ENCODE measurements at regions not wholly inside any gene's neighbourhood (a gene's known extent, or its start where the extent isn't known, plus 50 kb on each side); places are given as distances from the start of the nearest gene placed in this dataset.
"Not testable (repeated sequence)": the region's sequence is repeated elsewhere in the genome, so short reads cannot be mapped to it uniquely, and the experiment has no call there.

DNA sequence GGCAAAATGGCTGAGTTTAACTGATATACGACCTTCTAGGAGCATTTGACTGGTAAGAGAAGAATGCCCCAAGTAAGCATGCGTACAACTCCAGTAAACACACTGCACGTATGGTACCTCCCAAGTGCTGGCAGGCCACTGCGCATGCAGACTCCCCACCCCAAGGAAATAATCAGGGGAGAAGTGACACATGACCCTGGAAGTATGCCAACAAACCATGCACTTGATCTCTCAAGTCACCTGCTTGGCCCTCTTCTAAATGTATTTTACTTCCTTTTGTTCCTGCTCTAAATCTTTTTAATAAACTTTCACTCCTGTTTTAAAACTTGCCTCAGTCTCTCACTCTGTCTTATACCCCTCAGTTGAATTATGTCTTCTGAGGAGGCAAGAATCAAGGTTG lies 129.8 kb upstream of the COL5A2 start:
- no peak for DNase-seq

GRCh38 chr2:189312211-189312610 lies 129.1 kb upstream of the WDR75 start:
- DNase-seq: no peak

DNA sequence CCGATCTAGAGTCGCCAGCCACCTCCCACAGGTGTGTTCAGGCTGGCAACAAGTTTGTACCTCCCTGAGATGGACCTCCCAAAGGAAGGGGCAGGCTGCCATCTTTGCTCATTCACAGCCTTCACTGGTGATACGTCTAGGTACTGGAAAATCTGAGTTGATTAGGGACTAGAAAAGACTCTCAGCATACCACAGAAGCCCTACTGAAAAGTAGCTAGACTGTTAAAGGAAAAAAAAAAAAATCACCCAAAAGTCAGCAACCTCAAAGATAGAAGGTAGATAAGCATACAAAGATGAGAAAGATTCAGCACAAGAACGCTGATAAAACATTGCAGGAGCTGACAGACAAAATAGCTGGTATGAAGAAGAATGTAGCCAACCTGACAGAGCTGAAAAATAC lies 128.6 kb upstream of the WDR75 start:
- no peak for DNase-seq

- DNase-seq: no peak
These were observed 122.5 kb upstream of the WDR75 start for GRCh38 chr2:189318761-189319160.

DNA sequence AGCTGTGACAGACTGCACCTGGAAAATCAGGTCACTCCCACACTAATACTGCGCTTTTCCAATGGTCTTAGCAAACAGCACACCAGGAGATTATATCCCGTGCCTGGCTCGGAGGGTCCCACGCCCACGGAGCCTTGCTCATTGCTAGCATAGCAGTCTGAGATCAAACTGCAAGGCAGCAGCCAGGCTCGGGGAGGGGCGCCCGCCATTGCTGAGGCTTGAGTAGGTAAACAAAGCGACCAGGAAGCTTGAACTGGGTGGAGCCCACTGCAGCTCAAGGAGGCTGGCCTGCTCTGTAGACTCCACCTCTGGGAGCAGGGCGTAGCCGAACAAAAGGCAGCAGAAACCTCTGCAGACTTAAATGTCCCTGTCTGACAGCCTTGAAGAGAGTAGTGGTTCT lies 121.8 kb upstream of the WDR75 start:
- not testable (repeated sequence) for DNase-seq

DNA sequence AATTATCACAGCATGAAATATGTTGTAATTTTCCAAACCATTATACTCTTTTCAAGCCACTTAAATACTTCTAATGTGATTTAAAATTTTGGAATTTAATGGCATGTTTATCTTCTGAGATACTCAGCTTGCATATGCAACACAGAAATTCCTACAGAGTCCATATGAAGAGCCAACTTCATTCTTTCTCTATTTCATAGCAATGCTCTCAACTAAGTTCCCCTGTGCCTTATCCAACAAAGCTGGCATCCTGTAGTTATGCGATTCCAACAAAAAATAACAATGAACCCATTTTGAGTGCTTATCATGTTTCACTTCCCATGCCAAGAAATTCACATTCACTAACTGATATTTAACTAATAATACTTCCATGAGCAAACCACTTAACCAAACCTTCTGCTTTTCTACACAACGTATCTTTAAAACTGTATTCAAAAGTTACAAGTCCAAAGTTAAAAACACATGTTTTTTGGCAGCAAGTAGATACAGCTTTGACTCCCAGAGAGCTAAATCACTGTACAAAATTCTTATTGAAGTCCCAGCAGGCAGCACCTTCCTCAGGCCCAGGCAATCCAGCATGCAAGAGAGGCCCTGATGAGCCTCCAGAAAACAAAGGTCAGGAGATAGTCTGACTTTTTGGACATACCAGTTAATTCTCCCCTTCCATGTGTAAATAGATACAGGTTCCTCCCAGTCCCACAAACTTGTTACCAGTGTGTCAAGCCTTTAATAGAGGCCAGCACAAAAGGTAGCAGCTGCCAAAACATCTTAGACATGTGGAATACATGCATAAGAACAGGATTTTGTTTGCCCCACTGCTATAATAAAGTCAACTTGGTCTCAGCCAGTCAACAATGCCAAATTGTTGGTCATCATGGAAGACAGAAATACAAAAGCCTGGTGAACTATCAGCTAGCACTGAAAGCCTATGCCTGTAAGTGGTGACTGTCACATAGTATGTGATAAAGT lies 113.1 kb upstream of the WDR75 start:
- peak; percentile 93 for DNase-seq

DNA sequence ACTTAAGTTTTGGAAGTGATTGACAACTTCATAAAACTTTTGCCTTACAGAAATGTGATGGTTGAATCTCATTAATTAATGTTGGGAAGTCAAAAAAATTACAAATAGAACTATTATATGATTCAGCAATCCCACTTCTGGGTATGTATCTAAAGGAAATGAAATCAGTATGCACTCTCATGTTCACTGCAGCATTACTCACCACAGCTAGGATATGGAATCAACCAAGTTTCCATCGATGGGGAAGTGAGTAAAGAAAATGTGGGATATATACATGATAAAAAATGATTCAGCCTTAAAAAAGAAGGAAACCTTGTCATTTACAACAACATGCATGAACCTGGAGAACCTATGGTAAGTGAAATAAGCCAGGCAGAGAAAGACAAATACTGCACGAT lies 112.4 kb upstream of the WDR75 start:
- peak; percentile 42 for DNase-seq

- no peak for DNase-seq
These were observed 104.8 kb upstream of the WDR75 start for GRCh38 chr2:189336276-189336975.

DNA sequence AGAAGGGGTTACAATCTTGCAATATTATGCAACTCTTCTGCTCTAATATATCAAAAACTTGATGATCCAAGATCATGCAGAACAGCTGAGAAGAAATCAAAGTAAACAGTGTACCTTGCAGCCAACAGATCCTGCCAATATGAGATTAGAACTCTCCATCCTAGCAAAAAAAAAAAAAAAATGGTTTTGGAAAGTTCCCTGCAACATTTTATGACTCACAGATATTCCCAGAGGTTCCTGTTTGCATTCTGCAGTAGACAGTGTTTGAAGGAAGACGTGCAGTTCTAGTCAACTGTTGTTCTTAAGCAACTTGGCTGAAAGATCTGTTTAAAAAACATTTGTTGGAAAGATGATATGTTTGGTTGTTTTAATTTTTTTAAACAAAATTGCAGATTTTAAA lies 103.6 kb upstream of the WDR75 start:
- peak; percentile 94 for DNase-seq

DNA sequence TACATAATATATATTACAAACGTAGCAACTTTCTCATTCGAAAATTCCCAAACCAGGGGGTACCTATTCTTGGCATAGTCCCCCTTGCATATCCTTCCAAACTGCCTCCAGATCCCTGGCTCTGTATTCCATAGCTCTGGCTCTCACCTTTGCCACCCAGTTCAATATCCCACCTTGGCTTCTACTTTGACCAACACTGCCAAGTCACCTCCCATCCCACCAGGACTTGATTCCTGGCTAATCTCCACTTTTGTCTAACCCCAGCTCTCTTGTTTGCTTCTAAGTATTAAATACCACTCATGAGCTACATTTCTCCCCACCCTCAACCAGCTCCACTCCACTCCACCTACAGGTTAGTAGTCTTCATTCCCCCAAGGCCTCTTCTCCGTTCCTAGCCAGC lies 103.2 kb upstream of the WDR75 start:
- peak; percentile 62 for DNase-seq

- no peak for DNase-seq
These were observed 100.2 kb upstream of the WDR75 start for GRCh38 chr2:189341077-189341476.

DNA sequence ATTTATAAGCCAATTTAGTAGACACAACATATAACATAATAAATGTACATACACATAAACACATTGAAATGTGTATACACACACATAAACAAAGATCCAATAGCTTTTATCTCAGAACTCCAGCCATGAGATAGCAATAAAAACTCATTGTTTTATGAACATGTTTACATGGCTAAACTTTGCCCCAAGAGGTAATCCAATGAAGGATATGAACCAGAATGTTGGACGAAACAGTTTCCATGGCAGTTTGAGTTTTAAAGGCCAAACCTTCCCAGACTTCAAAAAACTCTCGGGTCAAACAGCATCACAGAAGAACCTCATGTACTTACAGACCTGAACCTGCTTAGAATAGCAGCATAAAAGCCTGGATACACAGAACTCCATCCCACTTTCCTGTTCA lies 97.2 kb upstream of the WDR75 start:
- DNase-seq: no peak

DNA sequence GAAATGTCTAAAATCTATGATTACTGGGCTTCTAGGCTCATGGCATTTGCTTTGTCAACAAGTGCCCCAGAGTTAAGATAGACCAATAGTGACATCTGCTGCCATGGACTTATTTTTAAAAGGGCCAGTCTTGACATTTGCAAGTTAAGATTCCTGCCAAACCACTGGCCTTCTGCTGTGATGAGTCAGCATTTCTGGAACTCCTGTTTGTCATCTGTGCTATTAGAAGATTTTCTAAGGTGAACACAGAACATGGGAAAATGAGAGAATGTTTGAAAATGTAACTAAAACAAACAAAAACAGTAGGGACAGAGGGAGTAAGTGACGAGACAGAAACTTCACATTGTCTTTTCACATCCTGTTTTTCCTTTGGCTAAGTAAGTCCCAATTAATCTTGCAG lies 93.7 kb upstream of the WDR75 start:
- peak; percentile 84 for DNase-seq

- no peak for DNase-seq
These were observed 92.9 kb upstream of the WDR75 start for GRCh38 chr2:189348369-189348768.

DNA sequence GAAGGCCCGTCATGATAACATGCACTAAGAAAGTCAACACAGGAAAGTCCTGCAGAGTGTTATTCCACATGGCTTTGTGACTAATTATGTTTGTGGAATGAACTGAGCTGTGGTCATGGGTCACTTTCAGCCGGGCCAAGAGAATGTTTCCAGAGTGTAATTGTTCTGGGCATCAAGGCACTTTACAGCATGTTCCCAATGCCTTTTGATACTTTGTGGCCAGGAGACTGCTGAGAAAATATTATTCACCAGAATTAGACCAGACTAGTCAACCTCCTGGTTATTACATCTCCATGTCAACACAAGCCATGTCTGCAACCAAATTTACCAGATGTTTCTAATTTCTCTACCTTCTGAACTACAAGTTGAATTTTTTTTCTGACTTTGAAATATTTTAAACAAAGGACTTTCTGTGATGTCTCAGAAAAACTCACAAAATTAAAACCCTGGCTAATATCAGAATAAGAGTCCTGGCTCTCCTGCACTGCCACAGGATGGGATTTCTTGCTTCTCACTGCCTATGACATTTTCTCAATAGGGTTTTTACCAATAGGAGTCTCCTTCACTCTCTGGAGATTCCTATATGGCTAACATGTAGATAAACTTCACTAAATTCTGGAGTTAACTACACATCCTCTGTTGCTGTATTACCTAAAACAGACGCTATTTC lies 90.6 kb upstream of the WDR75 start:
- no peak for DNase-seq

DNA sequence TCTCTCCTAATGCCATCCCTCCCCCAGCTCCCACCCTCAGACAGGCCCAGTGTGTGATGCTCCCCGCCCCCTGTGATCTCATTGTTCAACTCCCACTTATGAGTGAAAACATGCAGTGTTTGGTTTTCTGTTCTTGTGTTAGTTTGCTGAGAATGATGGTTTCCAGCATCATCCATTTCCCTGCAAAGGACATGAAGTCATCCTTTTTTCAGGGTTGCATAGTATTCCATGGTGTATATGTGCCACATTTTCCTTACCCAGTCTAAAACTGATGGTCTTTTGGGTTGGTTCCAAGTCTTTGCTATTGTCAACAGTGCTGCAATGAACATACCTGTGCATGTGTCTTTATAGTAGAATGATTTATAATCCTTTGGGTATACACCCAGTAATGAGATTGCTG lies 89.3 kb upstream of the WDR75 start:
- not testable (repeated sequence) for DNase-seq

- not testable (repeated sequence) for DNase-seq
These were observed 83.9 kb upstream of the WDR75 start for GRCh38 chr2:189357375-189357774.

GRCh38 chr2:189360861-189361260 lies 80.4 kb upstream of the WDR75 start:
- DNase-seq: peak; percentile 29

- peak; percentile 25 for DNase-seq
These were observed 79.0 kb upstream of the WDR75 start for GRCh38 chr2:189362283-189362682.

- no peak for DNase-seq
These were observed 77.7 kb upstream of the WDR75 start for GRCh38 chr2:189363559-189363958.

DNA sequence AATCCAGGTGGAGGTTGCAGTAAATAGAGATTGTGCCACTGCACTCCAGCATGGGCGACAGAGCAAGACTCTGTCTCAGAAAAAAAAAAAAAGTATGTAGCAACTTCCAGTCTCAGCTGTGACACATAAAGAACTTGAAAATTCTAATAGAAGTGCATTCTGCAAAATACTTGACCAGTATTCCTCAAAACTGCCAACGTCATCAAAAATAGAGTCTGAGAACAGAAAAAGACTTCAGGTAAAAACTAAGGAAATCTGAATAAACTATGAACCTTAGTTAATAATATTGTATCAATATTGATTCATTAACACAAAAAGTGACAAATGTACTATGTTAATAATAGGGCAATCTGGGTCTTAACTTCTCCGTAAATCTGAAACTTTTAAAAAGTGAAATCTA lies 76.7 kb upstream of the WDR75 start:
- DNase-seq: no peak

GRCh38 chr2:189366349-189366748 lies 74.9 kb upstream of the WDR75 start:
- no peak for DNase-seq

- no peak for DNase-seq
These were observed 73.9 kb upstream of the WDR75 start for GRCh38 chr2:189367343-189367742.

Data from skin of body (tissue), 1 donor.